ENCODE measurements at regions not wholly inside any gene's neighbourhood (a gene's known extent, or its start where the extent isn't known, plus 50 kb on each side); places are given as distances from the start of the nearest gene placed in this dataset.
"Not testable (repeated sequence)": the region's sequence is repeated elsewhere in the genome, so short reads cannot be mapped to it uniquely, and the experiment has no call there.

DNA sequence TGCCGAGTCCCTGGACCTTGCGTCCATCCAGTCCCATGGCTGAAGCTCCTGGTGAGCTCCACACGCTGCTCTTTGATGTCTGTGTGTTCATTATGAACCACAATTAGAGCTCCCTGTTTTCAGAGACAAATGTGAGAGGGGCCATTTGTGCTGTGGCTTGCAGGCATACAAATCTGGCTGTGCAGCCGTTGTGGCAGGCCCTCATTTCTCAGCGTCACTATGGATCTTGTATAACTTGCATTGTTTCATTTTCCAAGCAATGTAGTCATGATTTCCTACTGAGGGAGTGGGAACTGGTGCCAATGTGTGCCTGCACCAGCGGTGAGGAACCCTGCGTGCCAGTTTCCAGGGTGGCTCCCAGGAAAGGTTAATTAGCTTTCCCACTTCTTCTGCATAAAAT lies 542.6 kb downstream of the TMEM114 start:
- DNase-seq, result no peak

DNA sequence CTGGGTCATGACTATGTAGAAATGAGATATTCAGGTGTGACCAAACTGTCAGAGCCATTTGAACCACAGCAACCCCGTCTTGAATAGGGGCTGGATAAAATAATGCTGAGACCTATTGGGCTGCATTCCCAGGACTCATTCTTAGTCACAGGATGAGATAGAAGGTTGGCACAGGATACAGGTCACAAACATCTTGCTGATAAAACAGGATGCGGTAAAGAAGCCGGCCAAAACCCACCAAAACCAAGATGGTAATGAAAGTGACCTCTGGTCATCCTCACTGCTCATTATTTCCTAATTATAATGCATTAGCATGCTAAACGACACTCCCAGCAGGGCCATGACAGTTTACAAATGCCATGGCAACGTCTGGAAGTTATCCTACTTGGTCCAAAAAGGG lies 545.5 kb downstream of the TMEM114 start:
- no peak for DNase-seq

DNA sequence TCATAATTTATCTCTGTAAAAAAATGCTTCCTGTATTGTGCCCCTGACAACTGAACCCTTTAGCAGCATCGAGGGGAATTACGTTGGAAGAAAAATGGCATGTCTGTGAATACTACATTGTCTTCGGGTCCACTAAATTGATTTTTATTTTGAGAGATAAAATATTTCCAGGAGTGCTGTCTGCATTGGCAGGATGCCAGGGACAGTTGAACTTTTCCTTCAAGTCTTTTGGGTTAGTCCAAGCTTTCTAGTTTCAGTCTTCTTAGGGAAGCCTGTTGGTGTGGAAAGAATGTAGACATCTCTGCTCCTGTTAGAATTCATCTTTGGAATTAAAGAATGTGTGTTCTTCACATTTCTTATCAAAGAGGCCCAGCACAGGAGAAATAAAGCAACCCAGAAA lies 557.9 kb downstream of the TMEM114 start:
- no peak for DNase-seq

DNA sequence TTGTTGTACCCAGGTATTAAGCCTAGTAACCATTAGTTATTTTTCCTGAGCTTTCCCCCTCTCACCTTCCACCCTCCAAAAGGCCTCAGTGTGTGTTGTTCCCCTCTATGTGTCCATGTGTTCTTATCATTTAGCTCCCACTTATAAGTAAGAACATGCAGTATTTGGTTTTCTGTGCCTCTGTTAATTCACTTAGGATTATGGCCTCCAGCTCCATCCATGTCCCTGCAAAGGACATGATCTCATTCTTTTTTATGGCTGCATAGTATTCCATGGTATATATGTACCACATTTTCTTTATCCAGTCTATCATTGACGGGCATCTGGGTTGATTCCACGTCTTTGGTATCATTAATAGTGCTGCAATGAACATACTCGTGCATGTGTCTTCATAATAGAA lies 560.3 kb downstream of the TMEM114 start:
- DNase-seq, result not testable (repeated sequence)

DNA sequence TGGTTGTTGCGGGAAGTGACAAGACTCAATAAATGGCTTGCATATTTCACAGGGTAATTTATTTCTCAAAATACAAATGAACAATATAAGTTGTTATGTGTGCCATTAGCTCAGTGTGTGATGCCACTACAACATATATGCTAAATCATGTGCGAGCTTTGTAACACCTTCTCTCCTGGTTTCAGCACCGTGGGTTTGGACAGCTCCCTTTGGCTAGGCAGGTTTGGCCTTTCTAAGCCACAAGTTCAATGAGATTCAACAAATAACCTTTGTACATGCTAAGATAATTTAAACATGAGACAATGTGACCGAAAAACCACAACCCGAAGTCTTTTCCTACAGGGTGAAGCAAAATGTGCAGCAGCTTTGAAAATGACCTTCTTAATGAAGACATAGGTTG lies 563.9 kb downstream of the TMEM114 start:
- no peak for DNase-seq

DNA sequence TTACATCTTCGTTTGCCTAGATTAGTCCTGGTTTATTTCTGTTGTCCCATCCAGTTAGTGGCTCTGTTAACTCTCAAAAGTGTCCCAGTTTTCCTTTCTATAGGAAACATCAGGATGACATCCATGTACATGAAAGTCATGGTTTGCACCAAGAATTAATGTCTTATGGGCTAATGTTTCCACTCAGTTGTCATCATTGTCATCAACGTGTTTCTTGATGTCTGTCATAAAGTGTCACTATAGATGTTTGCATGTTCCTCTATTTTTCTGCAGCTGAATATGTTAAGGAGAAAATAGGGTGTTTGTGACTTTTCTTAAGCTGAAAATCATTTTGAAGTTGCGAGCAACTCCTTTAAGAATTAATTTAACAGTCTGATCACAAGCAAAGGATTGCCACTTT lies 567.0 kb downstream of the TMEM114 start:
- DNase-seq, result no peak

DNA sequence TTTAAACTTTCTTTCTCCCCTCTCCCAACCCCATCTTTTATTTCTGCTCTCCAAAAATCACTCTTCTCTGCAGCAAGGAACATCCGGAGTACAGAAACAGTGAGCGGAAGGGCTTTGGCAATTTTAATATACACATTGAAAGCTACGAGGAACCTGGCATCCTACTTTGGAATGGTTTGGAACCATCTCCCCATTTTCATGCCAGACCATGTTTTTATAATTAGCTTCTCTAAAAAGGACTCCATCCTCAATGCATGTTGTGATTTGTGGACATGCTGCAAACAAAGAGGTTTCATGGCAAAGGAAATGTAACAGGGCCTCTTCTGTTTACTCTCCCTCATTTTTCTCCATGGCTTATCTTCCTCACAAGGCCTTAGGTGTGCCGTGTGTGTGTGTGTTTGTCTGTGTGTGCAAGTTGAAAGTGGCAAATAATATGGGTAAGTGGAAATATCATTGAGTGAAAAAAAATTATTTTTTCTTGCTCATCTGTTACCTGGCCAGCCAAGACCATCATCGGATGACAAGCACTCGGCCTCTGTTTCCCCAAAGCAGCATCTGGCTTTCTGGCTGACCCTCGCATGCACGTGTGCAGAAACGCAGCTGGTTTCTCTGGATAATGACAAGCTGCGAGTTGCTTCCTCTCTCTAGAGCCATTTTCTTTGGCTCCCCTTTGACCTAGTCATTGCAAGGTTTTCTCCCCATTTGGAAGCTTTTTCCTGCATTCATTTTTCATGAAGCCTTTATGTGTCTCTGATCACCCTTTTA lies 585.0 kb downstream of the TMEM114 start:
- DNase-seq, result peak; percentile 42

DNA sequence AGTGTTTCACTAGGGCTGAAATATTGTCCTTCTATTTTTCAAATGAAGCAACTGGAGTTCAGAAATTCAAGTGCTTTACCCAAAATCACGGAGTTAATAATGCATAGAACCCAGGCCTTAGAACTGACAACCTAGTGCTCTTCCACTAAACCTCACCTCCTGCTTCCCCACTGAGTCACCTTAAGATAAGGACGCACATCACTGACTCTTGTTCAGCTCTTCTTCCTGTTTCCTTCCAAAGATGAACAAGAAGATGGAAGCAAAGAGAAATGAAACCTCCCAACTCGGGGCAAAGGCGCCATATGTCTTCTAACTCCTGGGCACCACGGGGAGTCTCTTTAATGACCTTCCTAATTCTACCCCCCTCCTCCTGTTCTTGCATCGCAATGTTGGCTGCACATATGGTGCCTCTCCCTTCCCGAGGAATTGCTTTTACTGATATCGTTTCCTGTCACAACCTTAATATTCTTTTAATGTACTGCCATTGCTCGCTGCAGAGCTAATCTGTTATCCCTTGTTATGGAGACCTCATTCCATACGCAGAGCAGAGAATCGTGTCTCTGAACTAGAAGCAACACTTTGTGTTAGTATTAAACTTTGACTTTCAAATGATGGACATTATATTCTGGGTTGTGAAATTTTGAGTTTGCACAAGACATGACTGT lies 591.4 kb downstream of the TMEM114 start:
- DNase-seq, result no peak

DNA sequence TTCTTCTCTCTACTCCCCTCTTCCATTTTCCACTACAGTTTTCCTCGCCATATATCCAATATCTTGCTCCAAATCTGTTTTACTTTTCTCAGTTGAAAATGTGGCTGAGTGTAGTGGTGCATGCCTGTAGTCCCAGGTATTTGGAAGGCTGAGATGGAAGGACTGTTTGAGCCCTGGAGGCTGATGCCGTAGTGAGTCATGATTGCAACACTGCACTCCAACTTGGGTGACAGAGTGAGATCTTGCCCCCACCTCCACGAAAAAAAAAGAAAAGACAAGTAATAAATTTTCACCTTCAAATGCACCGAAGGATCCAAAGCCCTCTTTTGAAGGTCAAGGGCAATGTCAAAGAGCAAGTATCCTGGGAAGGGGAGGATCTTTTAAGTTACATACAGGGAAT lies 592.3 kb downstream of the TMEM114 start:
- DNase-seq, result no peak

DNA sequence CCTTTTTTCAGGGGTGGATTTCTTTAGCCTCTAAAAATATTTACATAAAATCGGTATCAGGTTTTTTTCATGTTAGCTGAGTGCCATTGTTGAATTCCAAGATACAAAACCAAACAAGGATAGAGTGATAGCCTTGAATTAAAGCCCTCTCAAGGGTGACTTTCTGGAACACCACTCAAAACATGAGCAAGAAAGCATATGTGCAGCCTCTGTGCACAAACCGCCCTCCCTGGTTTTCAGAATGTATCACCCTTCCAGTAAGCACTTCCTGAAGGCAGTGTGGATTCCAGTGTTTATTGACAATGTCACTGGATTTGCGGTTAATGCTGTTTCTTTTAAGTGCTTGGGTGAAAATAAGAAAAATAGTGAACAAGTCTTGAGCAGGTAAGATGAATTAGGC lies 597.7 kb downstream of the TMEM114 start:
- DNase-seq, result no peak

DNA sequence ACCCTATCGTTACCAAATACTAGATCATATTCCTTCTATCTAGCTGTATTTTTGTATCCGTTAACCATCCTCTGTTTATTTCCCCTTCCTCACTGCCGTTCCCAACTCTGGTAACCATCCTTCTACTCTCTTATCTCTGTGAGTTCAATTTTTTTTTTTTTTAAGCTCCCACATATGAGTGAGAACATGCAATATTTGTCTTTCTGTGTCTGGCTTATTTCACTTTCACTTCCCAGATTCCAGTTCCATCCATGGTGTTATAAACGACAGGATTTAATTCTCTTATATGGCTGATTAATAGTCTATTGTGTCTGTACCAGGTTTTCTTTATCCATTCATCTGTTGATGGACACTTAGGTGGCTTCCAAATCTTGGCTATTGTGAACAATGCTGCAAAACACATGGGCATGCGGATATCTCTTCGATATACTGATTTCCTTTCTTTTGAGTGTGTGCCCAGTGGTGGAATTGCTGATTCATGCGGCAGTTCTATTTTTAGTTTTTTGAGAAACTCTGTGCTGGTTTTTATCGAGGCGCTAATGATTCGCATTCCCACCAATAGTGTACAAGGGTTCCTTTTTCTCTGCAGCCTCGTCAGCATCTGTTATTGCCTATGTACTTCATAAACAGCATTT lies 599.6 kb downstream of the TMEM114 start:
- DNase-seq, result no peak

DNA sequence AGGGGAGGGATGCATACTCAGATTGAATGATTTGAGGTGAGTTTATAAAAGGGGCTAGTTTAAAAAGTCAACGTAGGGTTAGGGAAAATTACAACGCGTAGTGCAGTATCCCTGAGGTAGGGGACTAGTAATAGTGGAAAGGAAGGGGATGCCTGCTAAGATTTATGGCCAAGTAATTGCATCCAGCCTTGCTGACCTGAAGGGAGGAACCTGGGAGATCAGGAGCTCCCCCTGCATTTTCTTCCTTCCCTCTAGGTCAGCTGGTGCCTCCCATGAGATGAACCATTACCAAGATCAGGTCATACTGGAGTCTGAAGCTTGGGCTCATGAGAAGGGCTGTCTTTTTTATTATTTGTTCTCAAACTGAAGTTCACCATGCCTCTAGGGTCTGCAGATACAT lies 606.6 kb downstream of the TMEM114 start:
- no peak for DNase-seq

DNA sequence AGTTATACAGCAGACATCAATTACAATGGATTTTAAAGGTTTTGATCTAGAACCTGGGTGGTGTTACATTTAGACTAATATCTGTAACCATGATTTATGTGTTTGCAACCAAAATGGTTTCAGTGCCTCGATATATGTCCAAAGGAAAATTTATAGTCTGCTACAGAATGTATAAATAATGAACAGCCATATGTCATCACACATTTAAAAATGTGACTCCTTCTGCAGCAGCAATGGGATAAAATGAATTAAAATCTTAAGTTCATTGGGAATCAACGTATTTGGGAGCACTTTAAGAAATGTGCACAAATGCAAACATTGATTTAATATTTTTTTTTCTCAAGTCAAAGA lies 610.2 kb downstream of the TMEM114 start:
- no peak for DNase-seq

DNA sequence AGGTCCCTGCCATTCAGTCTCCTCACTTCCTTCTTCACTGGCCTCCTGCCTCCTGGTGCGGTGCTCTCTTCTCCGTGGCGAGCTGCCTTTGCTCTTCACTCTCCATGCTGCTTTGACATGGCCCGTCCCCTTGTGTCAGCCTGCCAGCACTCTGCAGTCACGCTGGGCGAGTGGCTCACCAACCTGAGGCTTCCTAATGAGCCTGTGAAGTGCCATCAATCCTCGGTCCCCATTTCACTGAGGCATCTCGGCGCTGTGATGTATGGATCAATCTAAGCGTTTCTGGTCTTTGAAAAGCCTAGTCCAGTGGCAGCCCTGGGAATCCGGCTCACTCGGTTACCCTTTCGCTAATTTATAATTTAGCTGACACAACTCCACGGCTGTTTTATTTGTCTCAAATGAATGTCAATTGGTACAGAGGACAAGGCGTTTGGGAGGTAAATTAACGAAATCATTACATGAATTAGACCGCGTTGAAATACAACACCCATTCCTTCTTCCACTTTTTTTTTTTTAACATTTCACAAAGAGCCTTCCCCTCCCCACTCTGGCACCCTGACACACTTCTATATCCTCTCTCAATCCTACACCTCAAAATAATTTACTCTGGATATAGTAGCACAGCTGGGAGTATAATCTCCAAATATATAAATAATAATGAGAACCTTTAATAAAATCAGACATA lies 610.7 kb downstream of the TMEM114 start:
- DNase-seq, result no peak

DNA sequence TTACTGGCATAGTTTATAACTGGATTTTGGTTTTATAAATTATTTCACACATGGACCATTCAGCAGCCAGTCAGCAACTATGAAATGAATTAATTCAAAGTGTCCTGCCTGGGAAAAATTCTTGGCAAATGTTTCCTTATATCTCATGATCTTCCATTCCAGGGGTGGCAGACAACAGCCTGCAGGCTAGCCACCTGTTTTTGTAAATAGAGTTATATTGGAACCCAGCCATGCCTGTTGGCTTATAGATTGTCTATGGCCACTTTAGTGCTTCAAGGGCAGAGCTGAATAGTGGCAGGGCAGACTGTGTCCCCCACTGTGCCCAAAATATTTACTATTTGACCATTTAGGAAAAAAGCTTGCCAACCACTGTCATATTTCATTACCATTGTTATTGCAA lies 613.7 kb downstream of the TMEM114 start:
- no peak for DNase-seq

DNA sequence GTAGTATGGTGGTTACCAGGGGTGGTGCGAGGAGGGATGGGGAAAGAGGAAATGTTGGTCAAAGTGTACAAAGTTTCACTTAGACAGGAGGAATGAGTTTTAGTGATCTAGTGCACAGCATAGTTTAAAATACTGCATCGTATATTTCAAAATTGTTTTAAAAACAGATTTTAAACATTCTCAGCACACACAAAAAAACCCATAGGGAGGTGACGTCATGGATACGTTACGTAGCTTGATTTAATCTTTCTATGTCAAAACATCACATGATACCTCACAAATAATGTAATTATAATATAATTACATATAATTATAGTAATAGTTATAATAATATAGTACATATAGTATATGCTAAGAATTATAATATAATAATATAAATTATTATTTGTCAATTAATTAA lies 614.2 kb downstream of the TMEM114 start:
- DNase-seq, result no peak

DNA sequence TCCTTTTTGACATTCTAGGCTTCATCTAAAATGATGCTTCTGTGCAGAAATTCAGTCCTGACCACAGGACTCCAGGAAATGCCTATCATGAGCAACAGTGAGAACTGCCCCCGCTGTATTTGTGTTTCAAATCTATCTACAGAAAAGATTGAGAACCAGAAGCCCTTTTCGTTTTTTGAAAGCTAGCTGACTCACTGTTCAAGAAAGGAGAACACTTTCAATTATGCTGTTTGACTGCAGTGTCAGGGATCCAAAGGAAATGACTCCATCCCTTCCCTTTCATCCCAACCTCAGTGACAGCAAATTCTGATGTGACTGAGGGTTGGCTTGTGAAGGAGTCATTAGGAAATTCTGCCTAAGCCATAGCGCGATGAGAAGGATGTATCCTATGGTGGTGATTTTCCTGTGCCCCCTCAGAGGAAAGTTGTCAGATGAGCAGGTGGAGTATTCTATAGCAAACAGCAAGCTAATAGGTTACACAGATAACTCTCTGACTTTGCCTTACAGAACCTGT lies 622.3 kb downstream of the TMEM114 start:
- DNase-seq, result no peak

DNA sequence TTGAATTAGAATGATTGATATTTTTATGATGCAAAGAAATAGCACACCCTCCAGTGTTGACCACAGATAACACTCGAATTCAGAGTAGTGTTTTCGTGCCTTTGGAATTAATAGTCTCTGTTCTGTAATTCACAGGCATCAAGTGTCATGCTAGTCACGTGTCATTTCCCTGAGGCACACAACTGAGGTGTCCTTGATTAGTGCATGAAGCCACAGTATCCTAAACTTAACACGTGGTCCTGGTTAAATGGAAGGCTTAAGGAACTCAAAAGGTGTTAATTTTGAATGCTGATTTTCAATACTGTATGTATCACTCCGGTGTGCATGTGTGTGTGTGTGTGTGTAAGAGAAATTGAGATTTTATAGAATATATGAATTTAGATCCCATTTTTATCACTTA lies 625.6 kb downstream of the TMEM114 start:
- no peak for DNase-seq

DNA sequence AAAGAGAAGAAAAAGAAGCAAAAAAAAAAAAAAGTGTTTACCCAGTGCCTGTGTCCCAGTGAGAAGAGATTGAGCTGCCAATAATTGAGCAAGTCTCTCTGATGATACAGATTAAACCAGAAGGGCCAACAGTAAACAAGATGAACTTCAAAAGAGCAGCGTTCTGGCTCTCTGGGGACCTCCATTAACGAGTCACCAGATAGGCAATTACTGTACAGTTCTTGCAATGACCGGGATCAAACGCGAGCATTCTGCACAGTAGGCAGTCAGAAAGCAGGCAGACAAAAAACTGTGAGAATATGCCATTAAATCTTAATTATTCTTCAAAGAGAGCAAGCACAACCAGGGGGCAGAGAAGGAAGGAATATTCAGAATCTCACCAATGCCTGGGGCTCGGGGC lies 626.1 kb downstream of the TMEM114 start:
- DNase-seq, result no peak

DNA sequence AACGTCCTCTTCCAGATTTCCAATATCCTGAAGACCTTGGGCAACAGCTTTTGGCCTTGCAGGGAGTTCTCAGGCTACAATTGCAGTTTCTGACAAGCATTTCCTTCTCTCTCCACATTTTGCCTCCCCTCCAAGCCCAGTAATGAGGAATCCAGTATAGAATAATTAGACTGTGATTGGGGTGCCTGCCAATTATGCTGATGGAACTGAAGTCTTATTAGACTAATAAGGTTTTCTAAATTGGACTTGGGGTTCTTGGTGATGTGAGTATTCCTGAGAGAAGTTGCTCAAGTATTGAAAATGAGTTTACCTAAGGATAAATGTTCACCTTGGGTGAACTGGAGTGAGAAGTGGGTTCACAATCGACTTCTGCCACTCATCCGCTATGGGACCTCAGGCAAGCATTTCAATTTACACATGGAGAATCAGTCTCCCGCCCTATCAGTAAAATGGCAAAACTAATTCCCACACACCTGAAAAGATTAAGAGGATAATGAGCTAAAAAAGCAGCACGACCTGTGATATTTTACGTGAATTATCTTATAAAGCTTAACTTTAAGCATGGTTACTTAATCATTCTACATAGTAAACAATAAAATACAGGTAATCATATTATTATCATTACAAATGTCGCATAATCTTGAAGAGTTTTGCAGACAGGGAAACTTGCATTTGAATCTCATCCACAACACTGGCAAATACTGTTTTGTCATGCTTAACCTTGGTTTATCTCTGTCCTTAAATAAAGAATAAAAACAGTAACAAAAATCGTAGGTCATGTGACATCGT lies 628.0 kb downstream of the TMEM114 start:
- DNase-seq, result no peak

DNA sequence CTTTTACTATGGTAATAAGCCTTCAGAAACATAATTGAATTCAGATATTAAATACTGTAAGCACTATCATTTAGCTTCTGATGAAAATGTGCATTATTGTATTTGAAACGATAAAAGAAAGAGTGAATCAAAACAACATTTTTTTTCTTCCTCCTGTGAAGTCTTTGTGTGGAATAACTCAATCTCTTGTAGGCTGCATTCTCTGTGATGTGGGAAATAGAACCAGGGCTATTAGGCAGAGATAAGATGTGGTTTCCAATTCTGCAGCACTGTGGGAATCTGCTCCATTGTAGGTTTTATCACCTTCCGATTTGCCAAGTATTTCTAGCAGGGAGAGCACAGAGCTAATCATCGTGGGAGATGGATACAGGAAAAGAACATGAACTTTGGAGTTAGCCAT lies 624.5 kb downstream of the RBFOX1 start:
- no peak for DNase-seq

DNA sequence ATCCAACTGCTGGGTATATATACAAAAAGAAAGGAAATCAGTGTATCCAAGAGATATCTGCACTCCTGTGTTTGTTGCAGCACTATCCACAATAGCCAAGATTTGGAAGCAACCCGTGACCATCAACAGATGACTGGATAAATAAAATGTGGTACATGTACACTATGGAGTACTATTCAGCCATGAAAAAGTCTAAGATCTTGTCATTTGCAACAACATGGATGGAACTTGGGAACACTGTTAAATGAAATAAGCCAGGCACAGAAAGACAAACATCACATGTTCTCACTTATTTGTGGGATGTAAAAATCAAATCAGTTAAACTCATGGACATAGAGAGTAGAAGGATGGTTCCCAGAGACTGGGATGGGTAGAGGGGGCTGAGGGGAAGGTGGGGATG lies 620.7 kb downstream of the RBFOX1 start:
- no peak for DNase-seq

DNA sequence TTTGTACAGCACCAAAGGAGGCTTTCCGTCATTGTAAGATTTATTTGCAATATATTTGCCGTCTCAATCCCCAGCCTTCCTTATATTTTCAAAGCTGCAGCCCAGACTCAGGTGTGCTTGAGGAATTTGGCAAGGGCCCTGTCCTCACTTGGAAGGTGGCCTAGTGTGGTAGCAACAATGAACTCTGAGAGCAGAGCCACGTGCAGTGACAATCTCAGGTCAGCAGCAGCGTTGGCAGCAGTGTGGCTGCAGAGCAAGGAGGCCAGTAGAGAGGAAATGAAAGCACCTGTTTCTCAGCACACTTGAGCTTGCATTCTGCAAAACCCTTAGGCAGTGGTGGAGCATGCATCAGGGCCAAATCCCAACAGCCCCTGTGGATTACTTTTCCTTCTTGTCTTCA lies 613.5 kb downstream of the RBFOX1 start:
- no peak for DNase-seq
